M059J (cell line): ENCODE measurements at regions not wholly inside any gene's neighbourhood (a gene's known extent, or its start where the extent isn't known, plus 50 kb on each side); places are given as distances from the start of the nearest gene placed in this dataset.

Experiments used
- DNase-seq: peaks from one replicate; pipeline ENCODE4 v3.0.0-alpha.2; 2012; ENCODE audit warnings: low read depth

DNA sequence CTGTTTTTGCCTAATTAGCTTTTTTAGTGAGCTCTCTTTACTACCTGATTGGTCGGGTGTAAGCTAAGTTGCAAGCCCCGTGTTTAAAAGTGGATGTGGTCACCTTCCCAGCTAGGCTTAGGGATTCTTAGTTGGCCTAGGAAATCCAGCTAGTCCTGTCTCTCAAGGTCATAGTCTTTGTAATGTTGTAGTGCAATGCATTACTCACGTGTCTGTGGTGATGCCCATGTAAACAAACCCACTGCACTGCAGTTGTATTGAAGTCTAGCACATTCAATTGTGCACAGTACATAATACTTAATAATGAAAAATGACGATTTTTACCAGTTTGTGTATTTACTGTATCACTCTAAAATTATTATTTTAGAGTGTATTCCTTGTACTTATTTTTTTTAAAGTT, 335.5 kb downstream of the NUAK1 start:
- peak; percentile 33 for DNase-seq

DNA sequence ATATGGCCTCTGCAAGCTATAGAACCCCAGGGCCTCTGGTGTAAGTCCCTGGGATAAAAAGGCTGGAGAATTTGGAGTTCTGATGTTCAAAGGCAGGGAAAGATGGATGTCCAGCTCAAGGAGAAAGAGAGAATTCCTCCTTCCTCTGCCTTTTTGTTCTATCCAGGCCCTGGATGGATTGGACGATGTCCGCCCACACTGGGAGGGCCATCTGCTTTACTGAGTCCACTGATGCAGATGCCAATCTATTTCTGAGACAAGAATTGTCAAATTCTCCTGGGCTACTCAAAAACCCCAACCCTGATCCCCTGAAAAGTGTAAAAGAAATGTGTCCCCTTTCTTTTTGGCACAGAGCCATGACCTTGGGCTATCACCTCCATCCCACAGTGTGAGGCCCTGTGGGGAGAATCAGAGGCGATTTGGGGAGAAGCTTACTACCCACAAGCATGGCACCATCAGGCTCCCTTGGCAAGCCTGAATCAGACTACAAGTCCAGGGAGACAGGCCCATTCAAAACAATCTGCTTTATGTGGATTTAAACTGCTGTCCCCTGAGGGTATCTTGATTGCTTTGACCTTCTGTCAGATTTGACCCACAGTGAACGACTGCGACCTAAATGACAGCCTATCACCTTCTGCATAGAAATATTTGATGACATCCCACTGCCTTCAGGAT, 334.0 kb downstream of the NUAK1 start:
- no peak for DNase-seq

DNA sequence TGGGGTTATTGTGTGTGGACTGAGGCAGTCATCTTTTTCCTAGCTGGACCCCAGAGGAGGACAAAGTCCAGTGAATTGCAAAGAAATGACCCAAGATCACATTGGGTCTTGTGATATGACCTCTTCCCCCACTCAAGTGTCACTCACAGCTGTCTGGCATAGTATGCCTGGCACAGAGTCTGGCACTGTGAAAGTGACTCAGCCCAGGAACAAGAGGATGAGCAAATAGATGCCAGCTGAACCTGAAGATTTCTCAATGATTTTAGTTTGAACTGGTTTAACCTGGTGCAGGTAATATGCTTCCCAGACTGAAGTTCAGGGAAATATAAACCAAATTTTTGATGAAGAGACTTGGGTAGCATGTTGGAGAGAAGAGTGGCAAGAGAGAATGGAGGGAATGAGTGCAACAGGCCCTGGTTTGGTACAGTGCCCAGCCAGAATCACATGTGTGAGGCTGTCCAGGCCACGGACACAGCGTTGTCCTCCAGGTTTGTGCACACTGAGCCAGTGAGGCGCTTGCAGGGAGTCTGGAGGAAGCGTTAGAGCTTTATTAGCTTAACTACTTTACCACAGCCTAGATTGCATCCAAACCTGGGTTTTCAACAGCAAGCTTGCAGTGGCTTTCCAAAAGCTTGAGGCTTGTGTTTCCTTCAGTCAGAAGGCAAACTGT, 332.9 kb downstream of the NUAK1 start:
- no peak for DNase-seq

DNA sequence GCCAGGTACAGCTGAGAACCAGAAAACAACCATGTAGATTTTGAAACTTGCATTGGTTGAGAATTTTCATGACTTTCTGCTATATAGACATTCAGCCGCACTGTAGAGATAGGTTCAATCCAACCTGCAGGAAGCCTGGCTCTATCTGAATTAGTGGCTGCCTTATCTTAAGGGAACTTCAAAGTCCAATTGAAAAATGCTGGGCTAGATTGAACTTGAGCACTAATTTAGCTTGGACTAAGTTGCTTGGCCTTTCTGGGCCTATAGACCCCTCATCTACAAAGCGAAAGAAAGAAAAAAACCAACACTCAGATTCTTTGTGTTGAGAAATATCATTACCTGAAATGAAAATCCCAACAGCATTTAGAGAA, 332.4 kb downstream of the NUAK1 start:
- DNase-seq, result no peak

DNA sequence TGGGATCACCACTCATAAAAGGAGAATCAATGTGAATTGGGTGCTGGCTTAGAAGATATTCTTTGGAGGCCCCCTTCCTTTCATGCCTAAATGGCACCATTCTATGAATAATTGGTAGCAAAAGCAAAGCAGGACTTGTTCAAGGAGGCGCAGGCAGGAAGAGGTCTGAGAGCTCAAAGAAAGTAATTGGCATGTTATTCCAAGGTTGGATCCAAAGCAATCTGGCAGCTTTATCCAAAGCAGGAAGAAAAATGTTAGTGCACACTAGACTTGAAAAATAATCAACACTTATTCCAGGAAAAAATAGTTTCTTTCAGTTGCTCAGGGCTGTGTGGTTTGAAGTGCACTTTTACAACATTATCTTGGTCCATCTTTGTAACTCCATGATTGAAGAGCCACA, 326.4 kb downstream of the NUAK1 start:
- DNase-seq, result no peak

DNA sequence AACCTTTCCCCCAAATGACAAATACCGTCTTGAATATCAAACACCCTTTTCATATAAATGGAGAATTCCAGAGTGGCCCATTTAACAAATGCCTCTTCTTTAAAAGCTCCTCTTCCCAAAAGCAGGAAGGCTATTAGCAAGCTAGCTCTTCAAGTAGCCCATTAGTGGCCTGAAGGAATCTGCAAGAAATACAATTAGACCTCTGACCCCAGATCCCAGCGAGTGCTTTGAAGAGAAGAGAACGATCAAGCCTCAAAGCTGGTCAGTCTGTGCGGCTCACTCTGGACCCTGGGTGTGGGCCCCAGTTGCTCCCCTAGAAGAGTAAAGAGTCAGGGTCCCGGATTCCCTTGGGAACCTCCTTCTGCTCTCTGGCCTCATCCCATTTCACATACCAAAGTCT, 325.6 kb downstream of the NUAK1 start:
- DNase-seq, result no peak

DNA sequence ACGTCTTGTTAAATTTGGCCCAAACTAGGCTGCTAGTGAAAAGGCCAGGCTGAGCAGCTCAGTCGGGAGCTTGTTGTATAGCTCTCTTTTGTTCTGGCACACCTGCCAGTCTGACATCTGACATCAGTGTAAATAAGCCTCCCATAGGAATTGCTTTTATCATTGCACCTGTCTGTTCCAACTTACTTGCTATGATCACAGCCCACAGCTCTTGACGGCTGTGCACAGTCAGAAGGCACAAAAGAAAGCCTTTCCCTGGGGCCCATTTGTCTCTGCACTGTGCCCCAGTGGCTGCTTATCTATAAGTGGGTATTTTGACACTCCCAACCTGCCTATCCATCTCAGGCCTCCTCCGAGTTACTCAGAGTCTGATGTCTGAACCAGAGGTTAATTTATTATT, 324.5 kb downstream of the NUAK1 start:
- DNase-seq, result no peak

DNA sequence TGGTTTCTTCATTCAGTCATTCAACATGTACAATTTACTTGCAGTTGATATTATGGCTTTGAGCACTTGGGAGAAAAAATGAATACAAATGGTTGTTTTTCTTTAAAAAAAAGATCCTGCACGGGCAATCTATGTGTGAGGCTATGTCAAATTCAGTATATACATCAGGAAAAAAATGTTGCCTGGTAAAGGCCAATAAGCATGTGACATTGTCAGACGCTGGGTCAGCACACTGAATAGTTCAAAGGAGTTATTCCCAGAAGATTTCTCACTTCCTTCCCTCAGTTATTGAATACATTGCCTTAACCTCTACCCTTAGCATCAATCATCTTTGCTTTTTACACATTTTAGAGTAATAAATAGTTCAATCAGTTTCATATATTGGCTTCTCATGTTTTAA, 319.2 kb downstream of the NUAK1 start:
- DNase-seq, result no peak

DNA sequence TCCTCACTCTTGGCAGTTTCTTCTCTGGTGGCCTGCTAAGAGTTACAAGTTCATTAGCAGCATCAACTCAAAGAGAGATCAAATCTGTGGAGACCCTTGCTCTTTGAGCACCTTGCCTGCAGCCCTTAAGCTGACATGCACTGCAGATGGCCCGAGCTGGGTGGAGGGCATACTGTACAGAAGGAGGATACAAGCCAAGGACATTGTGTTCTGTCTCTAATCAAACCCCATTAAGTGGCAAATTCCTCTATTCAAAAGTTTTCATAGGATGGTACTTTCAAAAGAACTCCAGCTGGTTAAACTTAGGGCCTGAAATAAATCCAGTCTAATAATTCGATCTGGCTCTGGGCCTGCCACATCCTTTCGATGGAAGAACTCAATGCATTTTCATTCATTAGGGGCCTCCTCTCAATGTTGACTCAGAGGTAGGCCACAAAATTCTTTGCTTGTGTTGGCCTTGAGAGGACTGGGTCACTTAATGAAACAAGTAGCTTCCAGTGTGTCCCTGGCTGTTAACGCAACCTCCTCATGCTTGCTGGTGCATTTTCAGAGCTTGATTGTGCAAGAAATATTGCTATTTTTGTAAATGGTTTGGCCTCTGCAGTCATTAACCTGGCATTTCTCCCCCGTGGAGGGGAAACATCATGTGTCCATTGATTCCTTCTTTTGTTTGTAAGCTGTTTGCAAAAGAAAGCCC, 318.2 kb downstream of the NUAK1 start:
- DNase-seq, result peak; percentile 30

DNA sequence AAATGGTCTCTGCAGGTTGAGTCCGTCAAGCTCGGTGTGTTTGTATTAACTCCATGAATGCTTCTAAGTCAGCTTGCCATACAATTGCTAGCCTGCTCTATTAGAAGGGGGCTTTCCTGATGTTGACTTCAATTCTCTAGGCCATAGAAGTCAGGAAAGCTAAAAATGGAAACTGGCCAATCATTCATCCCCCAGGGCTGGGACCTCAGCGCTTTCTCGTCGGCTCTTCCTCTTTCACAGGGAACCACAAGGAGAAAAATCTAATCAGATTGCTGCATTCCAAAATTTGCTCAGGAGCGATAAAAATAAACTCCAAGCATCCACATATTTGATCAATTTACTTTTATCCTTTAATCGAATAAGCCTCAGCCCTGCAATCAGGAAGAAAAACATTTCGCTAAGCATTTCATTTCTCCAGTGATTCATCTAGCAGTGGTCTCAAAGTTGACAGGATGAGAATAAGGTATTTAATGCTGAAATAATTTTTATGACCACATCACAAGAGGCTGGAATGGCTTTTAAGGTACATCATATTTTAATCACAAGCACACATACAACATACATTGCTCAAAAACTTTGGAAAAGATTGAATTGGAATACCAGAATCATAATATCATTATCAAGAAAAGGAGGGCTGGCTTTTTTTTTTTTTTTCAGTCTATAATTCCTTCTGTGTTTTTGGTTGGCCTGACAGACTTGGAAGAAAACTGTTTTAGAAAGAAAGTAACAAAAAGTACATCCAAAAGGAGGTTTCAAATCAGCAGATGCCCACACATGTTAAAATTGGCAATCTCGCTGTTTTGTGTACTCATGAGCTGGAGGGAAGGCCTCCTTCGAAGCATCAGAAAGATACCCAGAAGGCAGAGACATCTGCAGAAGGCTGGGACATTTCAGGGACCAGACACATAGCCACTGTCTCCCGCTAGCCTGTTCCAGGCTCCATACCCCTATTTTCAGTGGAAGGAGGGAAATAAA, 316.3 kb downstream of the NUAK1 start:
- no peak for DNase-seq

DNA sequence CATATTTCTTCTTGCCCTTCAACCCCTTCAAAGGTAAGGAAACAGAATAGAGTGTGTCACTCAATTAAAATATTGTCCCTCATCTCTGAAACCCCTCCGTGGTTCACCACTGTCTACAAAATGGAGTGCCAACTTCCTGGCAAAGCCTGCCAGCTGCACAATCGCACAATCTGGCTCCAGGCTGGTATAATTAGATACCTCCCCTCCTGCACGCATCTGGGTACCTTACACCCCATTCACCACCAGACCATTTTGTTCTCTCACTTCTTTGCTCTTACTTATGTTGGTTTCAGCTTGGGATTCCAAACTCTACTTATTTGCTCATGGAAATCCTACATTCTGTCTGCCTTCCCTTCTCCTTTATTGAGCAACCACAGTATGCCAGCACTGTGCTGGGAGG, 314.9 kb downstream of the NUAK1 start:
- no peak for DNase-seq

DNA sequence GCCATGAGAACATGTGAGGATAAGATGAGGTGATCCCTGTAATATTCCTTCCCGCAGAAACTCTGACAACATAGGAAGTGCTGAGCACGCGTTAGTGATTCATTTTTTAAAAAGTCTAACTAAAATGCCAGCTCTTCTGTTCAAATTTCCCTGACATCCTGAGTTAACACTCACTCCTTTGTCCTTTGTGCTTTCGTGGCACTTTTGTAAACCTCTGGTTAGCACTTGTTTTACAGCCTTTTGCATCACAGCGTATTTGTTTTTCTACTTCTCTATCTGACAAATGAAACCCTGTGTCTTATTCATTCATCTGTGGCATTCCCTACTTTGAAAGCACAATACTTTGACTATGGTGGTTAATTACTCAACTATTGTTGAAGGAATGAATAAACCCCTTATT, 313.6 kb downstream of the NUAK1 start:
- DNase-seq, result peak; percentile 23

DNA sequence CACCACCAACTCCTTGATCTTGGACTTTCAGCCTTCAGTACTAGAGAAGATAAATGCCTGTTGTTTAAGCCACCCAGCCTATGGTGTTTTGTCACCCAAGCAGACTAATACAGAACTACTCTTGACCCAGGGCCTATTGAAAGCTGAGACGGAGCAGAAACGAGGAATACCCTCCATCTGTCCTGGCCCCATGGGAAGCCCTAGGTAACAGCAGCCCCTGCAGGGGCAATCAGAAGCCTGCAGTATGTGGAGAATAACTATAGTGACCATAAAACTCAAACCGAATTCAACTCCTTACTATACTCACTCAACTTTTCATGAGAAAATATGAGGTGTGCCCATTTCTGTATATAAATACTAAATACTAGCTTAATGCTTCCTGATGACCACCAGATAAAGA, 307.4 kb downstream of the NUAK1 start:
- DNase-seq, result no peak

DNA sequence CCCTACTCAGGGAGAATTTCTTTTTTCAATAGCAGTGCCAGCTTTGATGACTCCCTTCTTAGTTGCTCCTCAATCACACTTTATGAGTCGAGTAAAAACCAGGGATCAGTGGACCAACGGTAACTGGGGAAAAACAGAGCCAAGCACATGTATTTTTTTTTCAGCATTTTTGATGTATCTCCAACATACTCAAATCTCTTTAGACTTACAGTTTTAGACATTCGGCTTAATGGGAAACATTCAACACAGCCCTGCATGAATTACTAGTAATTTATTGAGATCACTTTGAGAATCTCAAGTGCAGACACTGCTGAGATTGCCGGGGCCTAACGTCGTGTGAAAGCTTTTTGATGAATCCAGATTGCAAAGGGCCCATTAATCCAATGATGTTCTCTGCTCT, 306.7 kb downstream of the NUAK1 start:
- no peak for DNase-seq

DNA sequence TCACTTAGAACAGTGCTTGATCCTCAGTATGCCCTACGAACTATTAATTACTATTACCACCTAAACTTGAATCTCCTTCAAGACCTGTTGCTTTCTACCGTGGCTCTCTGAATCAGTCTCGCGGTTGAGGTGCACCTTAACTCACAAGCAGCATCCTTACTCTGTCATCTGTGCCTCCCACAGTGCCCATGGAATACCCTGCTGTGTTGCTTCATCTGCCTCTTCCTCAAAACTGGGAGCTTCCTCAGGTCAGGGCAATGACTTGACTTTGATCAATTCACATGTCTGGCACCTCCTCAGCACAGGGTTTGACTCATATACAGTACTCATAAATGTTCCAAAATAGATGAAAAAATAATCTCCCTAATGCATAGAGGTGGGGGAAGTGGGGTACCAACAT, 305.9 kb downstream of the NUAK1 start:
- no peak for DNase-seq

DNA sequence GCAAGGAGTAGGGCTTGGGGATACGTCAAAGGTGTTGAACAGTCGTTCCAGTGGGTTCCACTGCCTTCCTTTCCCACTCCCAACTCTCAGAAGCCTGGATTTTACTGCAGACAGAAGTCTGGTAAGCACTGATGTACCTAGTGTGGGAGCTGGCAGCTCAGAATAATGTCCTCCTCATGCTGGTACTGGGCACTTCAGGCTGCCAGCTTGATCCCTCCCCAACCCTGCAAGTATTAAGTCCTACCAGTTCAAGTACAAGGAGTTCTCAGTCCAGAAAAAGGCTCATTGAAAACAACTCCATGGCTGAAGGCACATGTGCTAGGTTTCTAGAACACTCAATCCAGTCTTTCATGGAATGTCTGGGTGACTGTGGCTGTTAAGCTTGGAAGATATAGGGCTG, 304.3 kb downstream of the NUAK1 start:
- no peak for DNase-seq

DNA sequence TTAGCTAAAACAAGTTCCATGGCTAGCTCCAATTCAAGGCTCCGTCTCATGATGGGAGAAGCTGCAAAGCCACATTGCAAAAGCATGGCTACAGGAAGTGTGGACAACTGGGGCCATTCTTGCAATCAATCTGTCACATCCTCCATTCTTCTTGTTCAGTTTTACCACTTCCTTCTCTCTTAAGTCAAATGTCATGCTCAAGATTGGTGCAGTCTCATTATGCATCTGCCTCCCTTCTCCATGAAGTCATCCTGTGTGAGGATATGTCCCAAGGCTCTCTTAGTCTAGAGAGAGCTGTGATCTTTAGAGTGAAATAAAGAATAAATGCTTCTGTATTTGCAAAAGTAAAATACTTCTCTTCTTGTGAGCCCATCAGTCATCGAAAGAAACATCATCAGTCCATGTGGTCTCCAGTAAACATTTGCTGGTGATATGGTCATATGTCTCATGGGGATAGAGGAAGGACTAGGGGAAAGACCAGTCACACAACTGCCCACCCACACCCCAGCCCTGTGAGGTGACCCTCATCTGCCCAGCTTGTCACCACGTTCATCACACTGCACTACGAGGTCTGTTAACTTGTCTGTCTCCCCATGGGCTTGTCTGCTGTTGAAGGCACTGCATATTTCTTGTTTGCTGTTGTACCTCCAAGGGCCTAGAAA, 303.0 kb downstream of the NUAK1 start:
- no peak for DNase-seq

DNA sequence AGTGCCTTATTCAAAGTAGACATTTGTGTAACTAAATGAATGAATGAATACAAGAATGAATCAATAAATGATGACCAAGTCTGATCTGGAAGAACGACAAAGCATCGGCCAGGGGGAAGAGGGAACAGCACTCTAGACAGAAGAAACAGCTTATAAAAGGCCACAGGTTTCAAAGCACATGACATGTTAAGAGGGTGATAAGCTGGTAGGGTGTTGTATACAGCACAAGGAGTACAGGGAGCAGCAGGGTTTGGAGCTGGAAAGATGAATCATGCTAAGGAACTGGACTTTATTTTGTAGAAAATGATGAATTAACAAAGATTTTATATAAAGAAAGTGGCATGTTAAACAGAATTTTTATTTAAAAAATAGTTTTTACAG, 302.5 kb downstream of the NUAK1 start:
- DNase-seq, result no peak

DNA sequence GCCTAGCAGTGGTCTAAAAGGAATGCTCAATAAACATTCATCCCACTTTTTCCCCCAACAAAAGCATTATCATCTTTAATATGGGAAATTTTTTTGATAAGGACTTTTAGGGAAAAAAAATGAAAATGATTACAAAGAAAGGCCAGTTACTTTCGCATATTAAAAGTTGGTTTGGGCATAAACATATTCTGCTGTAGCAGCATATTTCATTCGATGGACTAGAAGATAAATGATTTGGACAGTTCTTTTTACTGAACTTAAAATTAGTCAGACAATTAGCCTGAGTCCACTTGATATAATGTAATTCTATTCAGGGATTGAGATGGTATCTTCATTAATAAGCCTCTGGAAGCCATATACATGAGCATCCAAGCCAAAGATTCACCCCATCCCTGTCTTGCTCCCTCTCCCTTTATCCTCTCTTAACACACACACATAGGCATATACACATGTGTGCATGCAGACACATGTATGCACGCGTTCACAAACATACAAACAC, 299.1 kb downstream of the NUAK1 start:
- DNase-seq, result no peak

DNA sequence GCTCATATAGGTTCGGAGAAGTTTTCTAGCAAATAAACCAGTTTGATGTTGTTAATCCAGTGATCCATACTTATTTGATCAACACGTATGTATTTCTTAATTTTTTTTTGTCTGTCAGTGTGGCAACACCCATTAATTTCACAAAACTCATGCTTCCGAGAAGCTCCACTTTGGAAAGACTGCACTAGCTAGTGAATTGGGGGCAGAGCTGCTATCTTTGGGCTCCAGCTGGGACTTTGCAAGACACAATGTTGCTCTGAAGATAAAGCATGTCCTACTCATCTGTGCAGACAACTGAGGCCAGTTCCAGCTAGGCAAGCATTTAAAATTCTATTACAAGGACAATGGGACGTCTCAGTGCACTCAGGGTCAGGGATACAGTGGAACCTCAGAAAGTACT, 298.4 kb downstream of the NUAK1 start:
- DNase-seq, result no peak

DNA sequence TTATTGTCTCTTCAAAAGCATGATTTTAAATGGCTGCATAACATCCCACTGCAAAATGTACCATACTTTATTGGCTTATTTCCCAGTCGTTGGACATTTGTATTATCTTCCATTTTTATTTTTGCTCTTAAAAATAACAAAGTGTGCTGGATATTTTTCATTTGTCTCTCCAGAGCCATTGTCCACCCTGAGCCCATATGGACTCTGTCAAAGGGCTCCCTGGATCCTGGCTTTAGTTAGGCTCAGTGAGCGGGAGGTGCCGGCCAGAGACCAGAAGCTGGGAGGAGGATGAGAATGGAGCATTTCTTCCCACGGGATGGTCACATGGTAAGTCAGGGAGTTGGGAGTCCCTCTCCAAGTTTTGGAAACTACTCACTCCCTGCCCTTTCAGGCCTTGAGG, 296.9 kb downstream of the NUAK1 start:
- no peak for DNase-seq

DNA sequence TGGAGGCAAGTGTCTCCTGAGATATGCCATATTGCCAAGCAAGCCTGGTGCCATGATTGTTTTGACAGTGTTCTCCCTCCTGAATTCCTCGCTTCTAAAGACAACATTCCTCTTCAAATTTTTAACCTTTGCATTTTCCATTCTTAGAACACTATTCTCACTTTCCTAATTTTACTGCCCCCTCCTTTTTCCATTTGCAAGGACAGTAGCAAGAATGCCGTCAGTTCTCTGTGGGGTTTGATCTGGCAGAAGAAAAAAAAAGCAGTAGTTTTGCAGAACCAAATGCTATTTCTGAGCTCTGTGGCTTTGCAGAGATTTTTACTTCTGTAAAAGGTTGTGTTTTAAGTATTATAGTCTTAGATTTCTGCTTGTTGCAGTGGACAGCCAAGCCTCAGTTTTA, 295.2 kb downstream of the NUAK1 start:
- no peak for DNase-seq
